C1 segment of cervical spinal cord (tissue), 14 donors: ENCODE measurements at regions not wholly inside any gene's neighbourhood (a gene's known extent, or its start where the extent isn't known, plus 50 kb on each side); places are given as distances from the start of the nearest gene placed in this dataset.

Source experiments
- DNase-seq, 14 donors: peaks; one replicate each; lab custom pipeline; 2025; lab: John Stamatoyannopoulos, UW

DNA sequence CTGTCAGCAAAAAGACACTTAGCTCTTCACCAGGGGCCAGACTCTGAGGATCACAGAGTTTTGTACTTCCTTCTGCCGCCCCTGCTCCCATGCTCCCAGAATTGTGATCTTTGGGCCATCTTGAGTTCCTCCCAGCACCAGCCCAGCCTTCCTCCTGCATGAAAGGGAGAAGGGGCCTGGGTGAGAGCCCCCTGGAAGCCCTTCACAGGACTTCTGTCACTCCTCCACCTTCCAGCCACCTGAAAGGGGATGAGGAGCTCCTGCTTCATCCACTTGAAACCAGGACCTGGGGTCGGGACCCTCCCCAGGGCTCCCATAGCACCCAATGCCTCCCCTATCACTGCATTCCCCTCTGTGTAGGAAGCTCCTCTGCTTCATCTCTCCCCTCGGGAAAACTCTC lies 174.2 kb downstream of the BUD13 start:
- DNase-seq, result no peak

DNA sequence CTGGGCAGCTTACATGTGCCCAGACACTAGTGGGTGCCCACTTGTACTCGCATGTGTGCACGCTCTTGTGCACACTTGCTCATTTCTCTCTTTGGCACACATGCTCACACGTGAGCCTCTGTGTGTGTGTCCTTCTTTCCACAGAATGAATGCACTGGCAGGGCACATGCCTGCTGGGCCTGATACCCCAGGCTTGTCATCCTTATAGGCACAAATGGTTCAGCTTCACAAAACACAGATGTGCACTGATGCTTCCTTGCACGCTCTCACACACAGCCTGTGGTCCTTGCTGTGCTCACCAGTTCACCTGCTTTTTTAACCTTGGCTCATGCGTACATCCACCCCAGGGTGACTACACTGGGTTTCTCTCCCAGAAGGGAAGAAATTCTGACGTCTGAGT lies 174.8 kb downstream of the BUD13 start:
- DNase-seq, result no peak

DNA sequence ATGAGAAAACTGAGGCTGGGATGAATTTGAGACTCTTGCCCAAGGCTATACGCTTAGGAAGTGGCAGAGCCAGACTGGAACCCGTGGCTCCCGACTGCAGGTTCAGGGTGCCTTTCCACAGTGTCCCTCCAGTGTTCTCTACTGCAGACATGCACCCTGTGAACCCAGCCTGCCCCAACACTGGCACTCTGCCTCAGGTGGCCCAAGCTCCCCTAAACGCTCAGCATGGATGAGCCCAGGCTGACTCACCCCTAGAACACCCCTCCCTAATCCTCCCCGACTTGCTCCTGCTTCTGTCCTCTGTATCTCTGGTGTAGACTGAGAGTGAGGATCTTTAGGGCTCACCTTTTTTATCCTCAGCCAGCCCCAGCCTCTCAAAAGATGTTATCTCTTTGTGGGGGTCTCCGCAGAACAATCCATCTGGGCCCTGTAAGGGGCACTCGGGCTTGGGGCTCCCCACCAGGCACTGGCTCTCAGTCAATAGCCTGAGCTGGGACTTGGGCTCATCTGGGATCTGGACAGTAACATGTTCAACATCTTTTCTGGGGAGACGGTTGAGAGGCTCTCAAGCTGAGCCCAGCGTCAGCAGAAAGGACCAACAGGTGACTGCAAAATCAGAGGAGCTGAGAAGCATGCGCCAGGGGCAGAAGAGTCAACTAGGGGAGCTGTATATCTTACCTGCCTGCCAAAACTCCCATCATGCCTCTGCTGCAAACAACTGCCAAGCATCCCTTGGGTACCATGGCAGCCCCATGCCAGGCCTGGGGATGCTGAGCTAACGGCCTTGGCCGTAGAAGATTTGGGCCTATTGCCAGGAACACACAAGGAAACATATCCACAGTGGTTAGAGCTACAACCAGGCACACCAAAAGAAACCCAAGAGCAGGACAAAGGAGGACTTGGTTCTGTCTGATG lies 176.2 kb downstream of the BUD13 start:
- no peak for DNase-seq

DNA sequence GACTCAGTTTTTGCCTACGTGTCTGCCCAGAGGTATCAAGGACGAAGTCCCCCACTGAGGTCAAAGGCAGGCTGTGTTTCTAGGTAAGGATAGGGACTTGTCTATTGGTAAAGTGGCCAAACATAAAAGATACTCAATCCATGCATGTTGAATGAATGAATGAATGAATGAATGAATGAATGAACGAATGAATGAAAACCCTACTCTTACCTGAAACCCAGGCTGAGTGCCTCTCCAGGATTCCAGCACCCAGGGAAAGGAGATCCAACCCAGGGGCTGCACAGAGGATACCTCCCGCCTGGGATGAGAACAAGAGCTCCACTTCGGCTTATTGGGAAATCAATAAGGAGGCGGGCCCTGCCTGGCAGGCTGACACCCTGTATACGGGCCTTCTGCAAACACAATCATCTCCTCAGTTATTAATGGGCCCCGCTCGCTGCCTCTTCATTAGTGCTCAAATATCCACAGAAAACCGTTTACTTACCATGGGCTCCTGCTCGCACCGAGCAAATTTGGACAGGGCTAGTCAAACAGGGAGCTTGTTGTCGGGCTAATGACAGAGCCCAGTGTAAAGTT lies 177.4 kb downstream of the BUD13 start:
- no peak for DNase-seq

GRCh38 chr11:116590844-116591570 lies 181.8 kb downstream of the BUD13 start:
- no peak for DNase-seq

DNA sequence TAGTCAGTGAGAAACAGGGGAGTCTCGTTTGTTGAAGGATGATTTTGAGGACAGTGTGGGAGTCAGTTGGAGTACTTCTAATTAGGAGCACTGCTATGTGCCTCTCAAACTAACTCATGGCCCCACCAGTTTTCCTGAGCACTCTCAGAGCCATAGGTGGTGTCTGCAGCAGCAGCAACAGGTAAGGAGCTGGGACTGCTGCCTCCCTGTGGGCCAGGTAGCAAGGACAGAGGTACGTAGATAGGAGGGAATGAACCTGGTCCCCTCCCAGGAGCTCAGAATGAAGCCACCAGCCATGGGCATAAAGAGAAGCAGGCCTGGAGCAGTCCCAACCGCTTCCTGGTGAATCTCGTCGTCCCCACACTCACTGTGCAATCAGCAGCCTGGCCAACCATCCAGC lies 183.4 kb downstream of the BUD13 start:
- DNase-seq, result no peak

DNA sequence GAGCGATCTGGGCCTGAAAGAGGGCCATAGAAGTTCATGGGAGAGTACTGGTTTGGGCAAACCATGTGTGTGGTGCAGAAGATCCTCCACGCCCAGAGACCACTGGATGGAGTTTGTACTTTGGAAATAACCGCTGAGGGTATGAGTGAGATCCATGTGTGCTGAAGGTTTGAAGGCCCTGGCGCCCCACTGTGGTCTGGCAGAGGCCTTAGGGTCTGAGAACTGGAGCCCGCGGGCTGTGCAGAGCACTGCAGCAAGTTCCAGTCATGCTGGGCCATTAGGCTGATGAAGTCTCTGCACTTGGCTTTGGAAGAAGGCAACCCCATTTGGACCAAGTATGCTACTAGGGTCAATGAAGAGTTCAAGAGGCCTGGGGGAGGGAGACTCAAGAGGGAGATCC lies 186.4 kb downstream of the BUD13 start:
- DNase-seq, result no peak

DNA sequence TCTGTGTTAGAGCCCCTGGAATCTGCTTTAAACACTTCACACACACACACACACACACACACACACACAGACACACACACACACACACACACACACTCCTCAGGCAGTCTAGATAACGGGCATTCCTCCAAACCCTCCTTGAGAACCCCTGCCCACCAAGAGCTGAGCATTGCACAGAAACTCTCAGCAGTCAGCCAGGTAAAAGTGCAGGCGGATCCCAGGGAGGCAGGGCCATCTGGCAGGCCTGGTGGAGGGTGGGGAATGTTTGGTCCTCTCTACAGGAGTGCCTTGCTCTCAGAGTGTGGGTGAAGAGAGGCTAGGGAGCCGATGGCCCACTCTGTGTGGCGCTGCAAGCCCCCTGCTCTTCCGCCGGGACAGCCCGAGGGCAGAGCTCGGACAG lies 190.2 kb downstream of the BUD13 start:
- no peak for DNase-seq

DNA sequence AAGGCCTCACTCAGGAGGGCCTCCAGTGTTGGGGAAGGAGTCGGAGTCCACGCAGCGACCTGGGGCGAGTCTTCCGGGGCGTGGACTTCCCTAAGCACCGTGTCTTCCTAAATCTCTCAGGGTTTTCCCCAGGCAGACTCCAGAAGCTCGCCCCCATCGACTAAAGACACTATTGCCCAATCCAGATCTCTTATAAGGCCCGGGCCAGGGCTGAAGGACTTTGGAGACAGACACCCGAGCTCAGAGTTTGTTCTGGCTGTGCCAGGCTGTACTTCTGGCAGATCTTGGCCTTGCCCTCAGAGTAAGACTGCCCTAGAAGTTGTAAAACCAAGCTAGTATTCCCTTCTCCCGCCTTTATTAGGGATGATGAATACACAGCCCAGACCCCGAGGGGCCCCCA lies 191.4 kb downstream of the BUD13 start:
- no peak for DNase-seq

DNA sequence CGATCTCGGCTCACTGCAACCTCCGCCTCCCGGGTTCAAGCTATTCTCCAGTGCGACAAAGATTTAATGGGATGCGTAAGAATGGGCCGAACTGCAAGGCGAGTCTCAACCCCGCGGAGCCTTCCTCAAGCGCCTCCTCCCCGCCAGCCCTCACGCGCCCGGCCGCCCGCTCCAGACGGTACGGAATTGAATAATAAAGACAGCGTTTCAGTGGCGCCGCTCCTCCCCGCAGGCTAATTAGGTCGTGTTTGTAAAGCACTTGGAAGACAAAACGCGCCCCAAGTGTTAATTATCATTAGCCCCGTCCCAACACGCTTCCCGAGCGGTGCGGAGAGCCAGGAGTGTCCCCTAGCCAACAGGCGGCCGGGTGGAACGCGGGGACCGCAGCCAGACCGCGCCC lies 192.0 kb downstream of the BUD13 start:
- DNase-seq, result peak in 6 of 14 donors; percentile 22 to 45 (median 30)

DNA sequence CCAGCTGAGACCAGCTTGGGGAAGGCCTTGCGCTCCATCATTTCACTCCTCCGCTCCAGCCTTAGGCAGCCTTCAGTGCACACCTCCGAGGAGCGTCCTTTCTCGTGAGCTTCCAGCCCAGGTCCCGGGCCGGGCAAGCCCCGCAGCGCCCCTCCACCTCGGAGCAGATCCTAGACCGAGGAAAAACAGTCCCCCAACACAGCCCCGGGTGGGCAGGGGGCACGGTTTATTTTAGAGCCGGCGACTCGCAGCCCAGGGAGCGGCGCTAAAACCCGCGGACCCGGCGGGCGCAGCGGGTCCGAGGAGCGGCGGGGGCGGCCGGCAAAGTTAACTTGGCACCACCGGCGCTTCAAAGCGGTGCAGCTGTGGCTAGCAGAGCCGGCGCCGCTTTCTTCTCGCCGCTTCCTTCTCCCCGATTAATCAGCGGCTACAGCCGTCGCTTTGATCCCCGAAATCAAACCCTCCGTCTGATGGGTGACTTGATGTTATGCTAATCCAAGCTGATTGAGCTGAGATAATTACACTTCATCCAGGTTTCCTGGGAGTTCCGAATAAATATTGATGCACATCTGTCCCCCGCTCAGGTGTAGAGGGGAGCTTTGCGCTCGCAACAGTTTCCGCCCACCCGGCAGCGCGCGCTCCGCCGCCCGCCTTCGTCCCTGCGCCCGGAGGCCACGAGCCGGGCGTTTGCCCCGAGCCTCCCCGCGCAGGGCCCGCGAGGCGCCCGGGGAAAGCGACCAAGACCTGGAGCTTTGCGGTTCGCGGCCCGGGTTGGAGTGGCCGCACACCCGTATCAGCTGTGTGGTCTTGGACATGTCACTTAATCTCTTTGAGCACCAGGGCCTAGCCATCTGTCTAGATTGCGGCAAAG lies 192.7 kb downstream of the BUD13 start:
- DNase-seq, result peak in 2 of 14 donors; percentile 10 to 13

DNA sequence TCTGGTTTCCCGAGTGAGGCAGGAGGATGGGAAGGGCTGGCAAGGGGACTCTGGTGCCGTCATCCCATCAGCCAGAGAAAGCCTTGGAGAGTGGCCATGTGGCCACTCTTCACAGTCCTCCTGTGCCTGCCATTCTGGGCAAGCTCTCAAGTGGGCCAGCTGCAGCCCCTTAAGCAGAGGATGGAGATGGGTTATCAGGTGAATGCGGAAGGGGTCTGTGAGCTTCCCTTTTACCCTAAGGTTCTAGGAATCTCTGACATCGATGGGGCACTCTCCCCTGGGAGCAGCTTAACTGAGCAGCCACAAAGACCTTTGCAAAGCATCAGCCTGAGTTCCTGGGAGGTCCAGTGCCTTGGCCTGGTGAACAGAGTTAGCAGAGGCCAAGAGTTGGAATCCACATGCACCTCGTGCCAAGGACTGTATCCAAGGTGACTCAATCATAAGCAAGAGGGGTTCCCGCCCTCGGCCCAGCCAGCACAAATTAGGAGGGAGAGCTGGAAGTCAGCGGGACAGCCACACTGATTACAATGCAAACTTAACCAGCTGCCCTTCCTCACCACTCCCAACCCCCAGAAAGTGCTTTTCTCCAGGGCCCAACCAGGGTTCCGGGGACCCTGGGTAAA lies 193.6 kb downstream of the BUD13 start:
- peak in 11 of 14 donors; percentile 16 to 82 (median 53) for DNase-seq

DNA sequence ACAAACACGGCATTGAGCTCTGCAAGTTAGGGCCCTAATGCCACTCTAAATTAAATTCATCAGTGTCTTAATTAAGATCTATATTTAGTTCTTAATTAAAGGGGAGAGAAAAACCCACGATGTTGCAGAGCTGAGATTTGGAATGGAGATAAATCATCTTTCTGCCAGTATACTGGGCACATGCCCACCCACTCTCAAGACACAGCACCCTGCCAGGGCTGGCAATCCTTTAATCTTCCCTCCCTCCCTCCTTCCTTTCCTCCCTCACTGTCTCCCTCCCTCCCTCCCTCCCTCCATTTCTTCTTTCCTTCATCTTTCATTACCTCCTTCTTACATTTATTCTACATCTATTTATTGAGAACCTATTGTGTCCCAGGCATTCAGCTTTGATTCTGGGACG lies 194.8 kb downstream of the BUD13 start:
- DNase-seq, result no peak

- DNase-seq, result no peak
These were observed 195.5 kb downstream of the BUD13 start for GRCh38 chr11:116577273-116577672.

DNA sequence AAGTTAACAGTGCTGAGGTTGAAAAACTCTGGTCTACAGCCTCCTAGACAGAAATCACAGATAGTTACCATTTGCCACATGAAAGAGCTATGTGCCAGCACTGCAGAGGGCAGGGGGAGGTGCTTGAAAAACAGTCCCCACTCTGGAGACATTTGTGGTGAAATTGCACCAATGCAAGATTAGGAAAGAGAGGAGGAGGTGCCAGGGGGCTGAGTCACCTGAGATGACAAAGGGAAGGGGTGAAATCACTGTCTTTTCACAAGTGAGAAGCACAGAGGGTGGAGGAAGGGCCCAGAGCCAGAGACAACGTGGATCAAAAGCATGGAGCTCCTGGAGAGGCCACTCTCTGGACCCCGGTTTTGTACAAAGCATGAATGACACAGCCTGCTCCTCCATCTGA lies 196.3 kb downstream of the BUD13 start:
- DNase-seq, result no peak

DNA sequence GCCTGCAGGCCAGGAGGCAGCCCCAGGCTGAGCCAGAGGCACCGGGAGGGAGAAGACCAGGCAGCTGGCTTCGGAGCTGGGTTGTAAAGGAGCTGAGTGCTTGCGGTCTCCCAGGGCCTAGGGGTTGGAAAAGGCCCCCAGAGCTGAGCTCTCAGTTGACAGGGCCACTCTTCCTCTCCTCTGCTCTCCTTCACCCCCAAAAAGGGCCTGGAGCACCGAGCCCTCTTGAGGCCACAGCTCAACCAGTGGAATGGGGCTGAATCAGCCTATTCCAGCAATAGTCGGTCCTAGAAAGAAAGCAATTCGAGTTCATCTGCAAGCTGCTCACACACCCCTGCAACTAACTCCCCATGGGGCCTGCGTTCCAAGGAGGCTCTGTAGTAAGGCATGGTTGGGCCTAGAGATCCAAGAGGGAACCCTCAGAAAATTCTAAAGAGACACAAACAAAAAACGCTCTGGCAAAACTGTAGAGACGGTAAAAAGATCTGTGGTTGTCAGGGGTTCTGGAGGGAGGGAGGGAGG lies 205.0 kb downstream of the BUD13 start:
- DNase-seq, result peak in 1 of 14 donors; percentile 41

- no peak for DNase-seq
These were observed 209.1 kb downstream of the BUD13 start for GRCh38 chr11:116563712-116564047.

GRCh38 chr11:116563028-116563711 lies 209.6 kb downstream of the BUD13 start:
- peak in 10 of 14 donors; percentile 12 to 81 (median 40) for DNase-seq

- no peak for DNase-seq
These were observed 212.2 kb downstream of the BUD13 start for GRCh38 chr11:116560589-116560988.

- no peak for DNase-seq
These were observed 214.1 kb downstream of the BUD13 start for GRCh38 chr11:116558504-116559211.
